Neural progenitor cell (in vitro differentiated cells): ENCODE measurements at regions not wholly inside any gene's neighbourhood (a gene's known extent, or its start where the extent isn't known, plus 50 kb on each side); places are given as distances from the start of the nearest gene placed in this dataset.

Source experiments
- EZH2 ChIP-seq: fragments of 200-600 bp; sonication (generic); IDR thresholded peaks from 2 replicates; pipeline ENCODE4 v1.6.1; 2017; ENCODE audit warnings: antibody characterized with exemption, mild to moderate bottlenecking, moderate library complexity
- EZH2phosphoT487 ChIP-seq: fragments of 200-600 bp; sonication (generic); IDR thresholded peaks from 2 replicates; pipeline ENCODE4 v1.6.1; 2017; ENCODE audit warnings: antibody characterized with exemption

DNA sequence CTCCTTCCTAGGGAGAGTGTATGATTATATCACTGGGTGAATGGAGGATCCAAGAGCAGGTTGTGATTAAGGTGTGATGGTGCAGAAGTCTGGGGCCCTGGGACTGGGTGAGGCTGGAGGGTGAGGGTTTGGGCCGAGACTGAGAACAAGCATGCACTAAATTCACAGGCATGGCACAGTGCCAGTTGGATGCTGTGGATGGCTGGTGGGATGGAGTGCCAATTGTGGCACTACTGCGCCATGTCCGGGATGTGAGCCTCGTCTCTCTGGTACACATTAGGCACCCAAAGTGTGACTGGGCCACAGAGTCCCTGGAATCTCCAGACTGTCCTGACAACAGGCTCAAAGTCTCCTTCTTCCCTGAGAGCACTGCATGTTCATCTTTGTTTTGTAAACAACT, 208.1 kb downstream of the EMX2 start:
- no peak for TF ChIP-seq EZH2
- TF ChIP-seq EZH2phosphoT487, result no peak
